ENCODE measurements at regions not wholly inside any gene's neighbourhood (a gene's known extent, or its start where the extent isn't known, plus 50 kb on each side); places are given as distances from the start of the nearest gene placed in this dataset.
"Not testable (repeated sequence)": the region's sequence is repeated elsewhere in the genome, so short reads cannot be mapped to it uniquely, and the experiment has no call there.

- no peak for DNase-seq (ENCODE audit: low spot score)
These were observed 573.0 kb upstream of the ATXN7L3B start for GRCh38 chr12:73964641-73965040.

GRCh38 chr12:73973486-73973885 is 564.1 kb upstream of the ATXN7L3B start:
- peak; percentile 9 for DNase-seq (ENCODE audit: low spot score)

- DNase-seq (ENCODE audit: low spot score): no peak
These were observed 553.1 kb upstream of the ATXN7L3B start for GRCh38 chr12:73984552-73984951.

GRCh38 chr12:73991138-73991537 is 546.5 kb upstream of the ATXN7L3B start:
- DNase-seq (ENCODE audit: low spot score): no peak

GRCh38 chr12:73998894-73999293 is 538.7 kb upstream of the ATXN7L3B start:
- DNase-seq (ENCODE audit: low spot score): no peak

GRCh38 chr12:74015118-74015517 is 522.5 kb upstream of the ATXN7L3B start:
- DNase-seq (ENCODE audit: low spot score): no peak

GRCh38 chr12:74016324-74016723 is 521.3 kb upstream of the ATXN7L3B start:
- not testable (repeated sequence) for DNase-seq (ENCODE audit: low spot score)

- no peak for DNase-seq (ENCODE audit: low spot score)
These were observed 518.8 kb upstream of the ATXN7L3B start for GRCh38 chr12:74018849-74019248.

- peak; percentile 55 for DNase-seq (ENCODE audit: low spot score)
These were observed 515.7 kb upstream of the ATXN7L3B start for GRCh38 chr12:74021937-74022336.

GRCh38 chr12:74031045-74031444 is 506.6 kb upstream of the ATXN7L3B start:
- DNase-seq (ENCODE audit: low spot score): no peak

- no peak for DNase-seq (ENCODE audit: low spot score)
These were observed 504.1 kb upstream of the ATXN7L3B start for GRCh38 chr12:74033531-74033930.

GRCh38 chr12:74039138-74039537 is 498.5 kb upstream of the ATXN7L3B start:
- DNase-seq (ENCODE audit: low spot score): not testable (repeated sequence)

- no peak for DNase-seq (ENCODE audit: low spot score)
These were observed 494.3 kb upstream of the ATXN7L3B start for GRCh38 chr12:74043343-74043742.

GRCh38 chr12:74049348-74049747 is 488.3 kb upstream of the ATXN7L3B start:
- no peak for DNase-seq (ENCODE audit: low spot score)

- DNase-seq (ENCODE audit: low spot score): no peak
These were observed 485.8 kb upstream of the ATXN7L3B start for GRCh38 chr12:74051848-74052247.

- no peak for DNase-seq (ENCODE audit: low spot score)
These were observed 471.2 kb upstream of the ATXN7L3B start for GRCh38 chr12:74066476-74066875.

- no peak for DNase-seq (ENCODE audit: low spot score)
These were observed 466.5 kb upstream of the ATXN7L3B start for GRCh38 chr12:74071182-74071581.

GRCh38 chr12:74076918-74077317 is 460.7 kb upstream of the ATXN7L3B start:
- DNase-seq (ENCODE audit: low spot score): no peak

GRCh38 chr12:74105434-74105833 is 432.2 kb upstream of the ATXN7L3B start:
- DNase-seq (ENCODE audit: low spot score): no peak

- no peak for DNase-seq (ENCODE audit: low spot score)
These were observed 428.9 kb upstream of the ATXN7L3B start for GRCh38 chr12:74108729-74109128.

GRCh38 chr12:74111688-74112360 is 425.8 kb upstream of the ATXN7L3B start:
- DNase-seq (ENCODE audit: low spot score): peak; percentile 27

- DNase-seq (ENCODE audit: low spot score): no peak
These were observed 417.7 kb upstream of the ATXN7L3B start for GRCh38 chr12:74119811-74120362.

- no peak for DNase-seq (ENCODE audit: low spot score)
These were observed 417.0 kb upstream of the ATXN7L3B start for GRCh38 chr12:74120644-74121043.

- no peak for DNase-seq (ENCODE audit: low spot score)
These were observed 407.9 kb upstream of the ATXN7L3B start for GRCh38 chr12:74129702-74130101.

Measured in D341Med (cell line).